WERI-Rb-1 (cell line): ENCODE measurements at regions not wholly inside any gene's neighbourhood (a gene's known extent, or its start where the extent isn't known, plus 50 kb on each side); places are given as distances from the start of the nearest gene placed in this dataset.

Experiments
- DNase-seq: peaks from one replicate; pipeline ENCODE4 v3.0.0-alpha.2; 2020
- H3K27ac ChIP-seq: fragments of 250-450 bp; sonication (Bioruptor Pico); 2 replicates; pipeline ENCODE4 v1.5.1; 2020; ENCODE audit warnings: mild to moderate bottlenecking, moderate library complexity
- H3K27me3 ChIP-seq: fragments of 250-450 bp; sonication (Bioruptor Pico); 2 replicates; pipeline ENCODE4 v1.5.1; 2021; ENCODE audit warnings: mild to moderate bottlenecking, low read depth, moderate library complexity; ENCODE audit not compliant: insufficient read depth, severe bottlenecking
- H3K36me3 ChIP-seq: fragments of 250-450 bp; sonication (Bioruptor Pico); 2 replicates; pipeline ENCODE4 v1.5.1; 2020; ENCODE audit warnings: mild to moderate bottlenecking, moderate library complexity
- H3K4me3 ChIP-seq: 2 replicates; pipeline ENCODE4 v1.5.1; 2011; ENCODE audit warnings: low read depth, mild to moderate bottlenecking, control low read depth, low read length
- H3K9me3 ChIP-seq: fragments of 250-450 bp; sonication (Bioruptor Pico); 2 replicates; pipeline ENCODE4 v1.5.1; 2021; ENCODE audit warnings: mild to moderate bottlenecking, moderate library complexity; ENCODE audit not compliant: severe bottlenecking
- CTCF ChIP-seq: IDR thresholded peaks from 2 replicates; pipeline ENCODE4 v1.5.1; 2011; ENCODE audit warnings: low read depth, mild to moderate bottlenecking, control low read depth, inconsistent platforms, low read length

- no peak overlapping the region for H3K4me3 ChIP-seq
- no peak for TF ChIP-seq CTCF
- no peak for DNase-seq
- H3K27ac ChIP-seq: no peak overlapping the region
- peaks cover 88% of the 10 kb centered on the region for H3K27me3 ChIP-seq
- H3K9me3 ChIP-seq: no peaks in the 10 kb centered on the region
- H3K36me3 ChIP-seq: no peaks in the 10 kb centered on the region
Measured at GRCh38 chr4:188536826-188537225, 397.6 kb downstream of the TRIML1 start.

DNA sequence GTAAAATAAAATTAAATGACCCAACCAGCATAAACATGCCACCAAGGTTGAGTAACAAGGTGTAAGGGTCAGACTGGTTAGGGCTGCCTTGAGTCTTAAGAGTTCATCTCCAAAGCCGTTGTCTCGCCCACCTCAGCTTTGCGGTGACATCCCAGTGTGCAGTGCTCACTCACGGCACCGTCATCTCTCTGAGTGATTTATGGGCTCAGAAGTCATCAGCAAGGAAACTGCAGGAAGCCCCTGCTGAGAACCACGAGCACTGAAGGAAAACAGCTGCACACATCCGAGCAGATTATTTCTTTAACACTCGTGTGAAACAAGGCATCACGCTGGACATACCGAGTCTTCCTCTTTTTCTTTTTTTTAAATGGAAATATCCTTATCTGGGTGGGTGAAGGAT, 411.1 kb downstream of the TRIML1 start:
- Histone ChIP-seq H3K36me3 (no peaks in the 10 kb centered on the region), H3K9me3 (peaks cover 2% of the 10 kb centered on the region), H3K27me3 (peaks cover 86% of the 10 kb centered on the region), H3K27ac (no peak overlapping the region), H3K4me3 (no peak overlapping the region)
- no peak for TF ChIP-seq CTCF
- DNase-seq: no peak

- no peaks in the 10 kb centered on the region for H3K36me3 ChIP-seq
- no peak for DNase-seq
- no peak overlapping the region for H3K4me3 ChIP-seq
- H3K27ac ChIP-seq: no peak overlapping the region
- peaks cover 90% of the 10 kb centered on the region for H3K27me3 ChIP-seq
- H3K9me3 ChIP-seq: peaks cover 4% of the 10 kb centered on the region
- no peak for TF ChIP-seq CTCF
Measured at GRCh38 chr4:188551156-188551555, 411.9 kb downstream of the TRIML1 start.

- TF ChIP-seq CTCF: no peak
- H3K27me3 ChIP-seq: peaks cover 84% of the 10 kb centered on the region
Measured at GRCh38 chr4:188552741-188553275, 413.6 kb downstream of the TRIML1 start.

GRCh38 chr4:188554413-188554812, 415.2 kb downstream of the TRIML1 start:
- Histone ChIP-seq H3K27me3 (peaks cover 68% of the 10 kb centered on the region), H3K36me3 (no peaks in the 10 kb centered on the region), H3K9me3 (peaks cover 4% of the 10 kb centered on the region), H3K4me3 (no peak overlapping the region), H3K27ac (no peak overlapping the region)
- TF ChIP-seq CTCF: no peak
- no peak for DNase-seq

More at GRCh38 chr4:188552741-188553275, 413.6 kb downstream of the TRIML1 start:
- DNase-seq: no peak
- Histone ChIP-seq H3K36me3 (no peaks in the 10 kb centered on the region), H3K9me3 (peaks cover 4% of the 10 kb centered on the region), H3K27ac (no peak overlapping the region), H3K4me3 (no peak overlapping the region)

GRCh38 chr4:188573104-188573503, 433.9 kb downstream of the TRIML1 start:
- H3K27me3 ChIP-seq: peaks cover 63% of the 10 kb centered on the region
- H3K9me3 ChIP-seq: no peaks in the 10 kb centered on the region
- H3K27ac ChIP-seq: no peak overlapping the region
- no peaks in the 10 kb centered on the region for H3K36me3 ChIP-seq
- no peak for DNase-seq
- no peak overlapping the region for H3K4me3 ChIP-seq
- TF ChIP-seq CTCF: no peak
